Activated T-cell treated with anti-CD3 and anti-CD28 coated beads, Interleukin-2, amount 50 U/mL, for 24 hours (primary cell): ENCODE measurements at regions not wholly inside any gene's neighbourhood (a gene's known extent, or its start where the extent isn't known, plus 50 kb on each side); places are given as distances from the start of the nearest gene placed in this dataset.

Experiments used
- DNase-seq: peaks from one replicate; pipeline ENCODE4 v3.0.0-alpha.2; 2020
- H3K27ac Mint-ChIP-seq: 2 replicates; pipeline ENCODE4 v1.8.0; 2020; ENCODE audit warnings: mild to moderate bottlenecking, mixed read lengths
- H3K27me3 Mint-ChIP-seq: 2 replicates; pipeline ENCODE4 v1.8.0; 2020; ENCODE audit warnings: mixed read lengths
- H3K36me3 Mint-ChIP-seq: 2 replicates; pipeline ENCODE4 v1.8.0; 2020; ENCODE audit warnings: low read depth, mixed read lengths
- H3K4me1 Mint-ChIP-seq: 2 replicates; pipeline ENCODE4 v1.8.0; 2020; ENCODE audit warnings: low read depth, mixed read lengths
- H3K4me3 Mint-ChIP-seq: 2 replicates; pipeline ENCODE4 v1.8.0; 2020; ENCODE audit warnings: mild to moderate bottlenecking, moderate library complexity, mixed read lengths
- H3K9me3 Mint-ChIP-seq: 2 replicates; pipeline ENCODE4 v1.8.0; 2020; ENCODE audit warnings: mixed read lengths

GRCh38 chr6:26198722-26199056 lies 111.5 kb downstream of the HFE start:
- peak overlapping the region; percentile 98 for H3K27ac Mint-ChIP-seq
- H3K27me3 Mint-ChIP-seq: no peaks in the 10 kb centered on the region
- H3K36me3 Mint-ChIP-seq: peaks cover 36% of the 10 kb centered on the region
- H3K4me1 Mint-ChIP-seq: peaks cover 47% of the 10 kb centered on the region
- no peaks in the 10 kb centered on the region for H3K9me3 Mint-ChIP-seq
- H3K4me3 Mint-ChIP-seq: peak overlapping the region; percentile 96
- no peak for DNase-seq

DNA sequence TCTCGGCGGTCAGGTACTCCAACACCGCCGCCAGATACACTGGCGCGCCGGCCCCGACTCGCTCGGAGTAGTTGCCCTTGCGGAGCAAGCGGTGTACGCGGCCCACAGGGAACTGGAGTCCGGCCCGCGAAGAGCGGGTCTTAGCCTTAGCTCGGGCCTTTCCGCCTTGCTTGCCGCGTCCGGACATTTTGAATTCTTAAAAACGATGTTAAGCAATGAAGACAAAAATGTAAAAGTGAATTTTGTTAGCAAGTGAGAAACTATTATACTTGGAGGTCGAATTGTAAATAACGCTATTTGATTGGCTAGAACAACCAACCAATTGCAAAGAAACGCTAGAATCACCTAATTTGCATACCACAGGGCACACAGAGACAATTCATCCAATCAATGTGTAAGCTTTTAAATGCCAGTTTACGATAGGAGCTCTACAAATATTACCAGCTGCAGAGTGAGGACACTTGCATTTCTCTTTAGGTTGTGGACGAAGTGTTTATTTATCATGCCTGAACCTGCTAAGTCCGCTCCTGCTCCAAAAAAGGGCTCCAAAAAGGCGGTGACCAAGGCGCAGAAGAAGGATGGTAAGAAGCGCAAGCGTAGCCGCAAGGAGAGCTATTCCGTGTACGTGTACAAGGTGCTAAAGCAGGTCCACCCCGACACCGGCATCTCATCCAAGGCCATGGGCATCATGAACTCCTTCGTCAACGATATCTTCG lies 112.0 kb downstream of the HFE start:
- Mint-ChIP-seq H3K9me3 (no peaks in the 10 kb centered on the region), H3K4me3 (peak overlapping the region; percentile 96), H3K27ac (peak overlapping the region; percentile 98), H3K4me1 (peaks cover 50% of the 10 kb centered on the region), H3K36me3 (peaks cover 36% of the 10 kb centered on the region), H3K27me3 (no peaks in the 10 kb centered on the region)
- DNase-seq: peak; percentile 85

- no peaks in the 10 kb centered on the region for H3K9me3 Mint-ChIP-seq
- H3K27ac Mint-ChIP-seq: peak overlapping the region; percentile 98
- H3K4me1 Mint-ChIP-seq: peaks cover 47% of the 10 kb centered on the region
- H3K4me3 Mint-ChIP-seq: peak overlapping the region; percentile 96
- H3K36me3 Mint-ChIP-seq: peaks cover 34% of the 10 kb centered on the region
- no peaks in the 10 kb centered on the region for H3K27me3 Mint-ChIP-seq
- no peak for DNase-seq
Observed at GRCh38 chr6:26199773-26200764, 112.8 kb downstream of the HFE start.

DNA sequence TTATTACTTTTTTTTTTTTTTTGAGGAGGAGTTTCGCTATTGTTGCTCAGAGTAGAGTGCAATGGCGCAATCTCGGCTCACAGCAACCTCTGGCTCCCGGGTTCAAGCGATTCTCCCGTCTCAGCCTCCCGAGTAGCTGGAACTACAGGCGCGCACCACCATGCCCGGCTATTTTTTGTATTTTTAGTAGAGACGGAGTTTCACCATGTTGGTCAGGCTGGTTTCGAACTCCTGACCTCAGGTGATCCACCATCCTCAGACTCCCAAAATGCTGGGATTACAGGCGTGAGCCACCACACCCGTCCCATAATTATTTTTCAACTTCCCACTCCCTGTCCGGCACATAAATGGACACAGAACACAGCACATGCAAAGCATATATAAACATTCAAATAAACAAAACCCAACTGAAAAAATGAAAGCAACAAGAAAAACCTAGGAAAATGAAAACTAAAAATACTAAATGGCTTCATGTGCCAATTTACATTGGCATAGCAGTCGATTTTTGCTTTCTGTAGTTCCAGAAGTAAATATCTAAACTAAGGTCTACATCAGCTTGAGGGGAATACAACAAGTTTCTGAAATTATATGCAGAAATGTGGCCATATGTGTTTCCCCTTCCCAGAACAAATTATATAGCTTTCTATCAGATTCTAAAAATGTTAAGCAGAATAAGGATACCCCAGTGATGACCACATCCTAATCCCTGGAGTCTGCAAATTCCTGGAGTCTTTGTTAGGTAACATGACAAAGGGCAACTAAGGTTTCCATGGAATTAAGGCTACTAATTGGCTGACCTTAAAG lies 113.9 kb downstream of the HFE start:
- peak overlapping the region; percentile 83 for H3K27ac Mint-ChIP-seq
- peak overlapping the region; percentile 66 for H3K4me3 Mint-ChIP-seq
- DNase-seq: no peak
- no peaks in the 10 kb centered on the region for H3K27me3 Mint-ChIP-seq
- H3K4me1 Mint-ChIP-seq: peaks cover 41% of the 10 kb centered on the region
- H3K36me3 Mint-ChIP-seq: peaks cover 25% of the 10 kb centered on the region
- no peaks in the 10 kb centered on the region for H3K9me3 Mint-ChIP-seq

DNA sequence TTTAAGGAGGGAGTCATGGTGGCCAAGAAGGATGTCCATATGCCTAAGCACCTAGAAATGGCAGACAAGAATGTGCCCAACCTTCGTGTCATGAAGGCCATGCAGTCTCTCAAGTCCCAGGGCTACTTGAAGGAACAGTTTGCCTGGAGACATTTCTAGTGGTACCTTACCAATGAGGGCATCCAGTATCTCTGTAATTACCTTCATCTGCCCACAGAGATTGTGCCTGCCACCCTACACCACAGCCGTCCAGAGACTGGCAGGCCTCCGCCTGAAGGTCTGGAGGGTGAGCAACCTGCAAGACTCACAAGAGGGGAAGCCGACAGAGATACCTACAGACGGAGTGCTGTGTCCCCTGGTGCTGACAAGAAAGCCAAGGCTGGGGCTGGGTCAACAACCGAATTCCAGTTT lies 115.0 kb downstream of the HFE start:
- Mint-ChIP-seq H3K36me3 (peaks cover 14% of the 10 kb centered on the region), H3K4me1 (peaks cover 39% of the 10 kb centered on the region), H3K4me3 (no peak overlapping the region), H3K9me3 (no peaks in the 10 kb centered on the region), H3K27me3 (no peaks in the 10 kb centered on the region), H3K27ac (no peak overlapping the region)
- DNase-seq: no peak

GRCh38 chr6:26202811-26203583 lies 115.8 kb downstream of the HFE start:
- Mint-ChIP-seq H3K4me3 (no peak overlapping the region), H3K27me3 (no peaks in the 10 kb centered on the region), H3K27ac (peak overlapping the region; percentile 68), H3K9me3 (no peaks in the 10 kb centered on the region), H3K36me3 (peaks cover 11% of the 10 kb centered on the region), H3K4me1 (peaks cover 35% of the 10 kb centered on the region)
- no peak for DNase-seq

GRCh38 chr6:26204332-26205160 lies 117.3 kb downstream of the HFE start:
- Mint-ChIP-seq H3K4me3 (no peak overlapping the region), H3K36me3 (peaks cover 3% of the 10 kb centered on the region), H3K27ac (no peak overlapping the region), H3K9me3 (no peaks in the 10 kb centered on the region), H3K4me1 (peaks cover 27% of the 10 kb centered on the region), H3K27me3 (no peaks in the 10 kb centered on the region)
- DNase-seq: peak; percentile 86

- DNase-seq: peak; percentile 77
- Mint-ChIP-seq H3K4me3 (no peak overlapping the region), H3K36me3 (no peaks in the 10 kb centered on the region), H3K9me3 (no peaks in the 10 kb centered on the region), H3K27ac (no peak overlapping the region), H3K4me1 (peaks cover 21% of the 10 kb centered on the region), H3K27me3 (no peaks in the 10 kb centered on the region)
Observed at GRCh38 chr6:26205161-26205624, 118.0 kb downstream of the HFE start.

DNA sequence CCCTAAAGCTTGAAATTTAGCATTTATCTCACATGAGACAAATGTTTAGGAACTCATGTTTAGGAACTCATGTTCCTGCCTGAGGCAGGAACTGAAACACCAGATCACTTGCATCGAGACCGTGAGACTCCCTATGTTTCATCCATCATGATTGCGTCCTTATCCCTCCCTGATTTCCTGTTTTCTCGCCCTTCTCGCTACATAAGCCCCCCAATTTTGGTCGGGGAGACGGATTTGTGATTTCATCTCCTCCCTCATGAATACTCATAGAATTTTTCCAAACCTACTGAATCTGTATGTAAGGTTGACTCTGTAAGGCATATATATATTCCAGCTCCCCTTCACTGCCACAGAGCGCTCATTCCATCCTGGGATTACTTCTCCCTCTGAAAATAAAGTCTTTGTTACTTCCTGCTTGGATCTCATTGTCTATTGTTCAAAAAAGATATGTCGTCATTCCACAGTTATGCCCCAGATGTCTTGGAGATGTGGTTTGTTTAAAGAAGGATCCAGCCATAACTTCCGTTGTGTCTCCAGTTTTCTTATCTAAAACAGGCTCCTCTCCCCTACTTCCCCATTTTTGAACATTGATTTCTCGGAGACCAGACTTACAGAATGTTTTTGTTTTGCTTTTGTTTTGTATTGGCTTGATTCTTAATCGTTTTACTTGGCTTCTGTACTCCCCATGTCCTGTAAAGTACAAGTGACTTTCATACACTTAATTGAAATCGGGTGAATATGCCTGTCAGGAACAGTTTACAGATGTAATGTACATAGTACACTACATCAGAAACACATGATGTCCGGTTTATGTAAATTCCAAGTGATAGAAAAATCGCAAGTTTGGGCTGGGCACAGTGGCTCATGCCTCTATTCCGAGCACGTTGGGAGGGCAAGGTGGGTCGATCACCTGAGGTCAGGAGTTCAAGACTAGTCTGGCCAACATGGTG lies 118.7 kb downstream of the HFE start:
- H3K27ac Mint-ChIP-seq: no peak overlapping the region
- no peak overlapping the region for H3K4me3 Mint-ChIP-seq
- H3K4me1 Mint-ChIP-seq: peaks cover 18% of the 10 kb centered on the region
- DNase-seq: no peak
- H3K36me3 Mint-ChIP-seq: no peaks in the 10 kb centered on the region
- H3K9me3 Mint-ChIP-seq: no peaks in the 10 kb centered on the region
- no peaks in the 10 kb centered on the region for H3K27me3 Mint-ChIP-seq

- H3K4me3 Mint-ChIP-seq: no peak overlapping the region
- DNase-seq: no peak
- peaks cover 16% of the 10 kb centered on the region for H3K4me1 Mint-ChIP-seq
- H3K9me3 Mint-ChIP-seq: no peaks in the 10 kb centered on the region
- no peak overlapping the region for H3K27ac Mint-ChIP-seq
- no peaks in the 10 kb centered on the region for H3K36me3 Mint-ChIP-seq
- H3K27me3 Mint-ChIP-seq: no peaks in the 10 kb centered on the region
Observed at GRCh38 chr6:26206868-26207801, 119.9 kb downstream of the HFE start.

- H3K9me3 Mint-ChIP-seq: no peaks in the 10 kb centered on the region
- no peak overlapping the region for H3K27ac Mint-ChIP-seq
- H3K4me1 Mint-ChIP-seq: peaks cover 15% of the 10 kb centered on the region
- H3K27me3 Mint-ChIP-seq: no peaks in the 10 kb centered on the region
- H3K4me3 Mint-ChIP-seq: no peak overlapping the region
- no peaks in the 10 kb centered on the region for H3K36me3 Mint-ChIP-seq
- DNase-seq: no peak
Observed at GRCh38 chr6:26211963-26212362, 124.7 kb downstream of the HFE start.
